CD14-positive monocyte (primary cell): ENCODE measurements at regions not wholly inside any gene's neighbourhood (a gene's known extent, or its start where the extent isn't known, plus 50 kb on each side); places are given as distances from the start of the nearest gene placed in this dataset.

ENCODE experiments used
- DNase-seq, 3 donors: peaks; one replicate each; pipeline ENCODE4 v3.0.0-alpha.2; 2011 to 2022
- H2AFZ ChIP-seq: 2 replicates; pipeline ENCODE4 v1.6.0; 2012; ENCODE audit warnings: mild to moderate bottlenecking, low read depth, low read length, inconsistent platforms; ENCODE audit not compliant: insufficient read depth, poor library complexity, severe bottlenecking
- H3K27ac ChIP-seq, 2 donors: 1 replicate in 1 of 2; 2 replicates in 1 of 2; pipeline ENCODE4 v1.5.1; 2012 to 2013; ENCODE audit warnings: low read length in 2 of 2, control low read depth in 1 of 2, inconsistent platforms in 1 of 2, low read depth in 1 of 2, mild to moderate bottlenecking in 1 of 2
- H3K27me3 ChIP-seq, 2 donors: one replicate each; pipeline versions ENCODE4 v1.6.0 to v1.6.1; 2011 to 2013; ENCODE audit warnings: low read length in 2 of 2; ENCODE audit not compliant: control insufficient read depth in 2 of 2, insufficient read depth in 2 of 2
- H3K36me3 ChIP-seq, 2 donors: replicated peaks in 1 of 2; 1 replicate in 1 of 2; 2 replicates in 1 of 2; pipeline versions ENCODE4 v1.5.1 to v1.6.1; 2012 to 2013; ENCODE audit warnings: low read length in 2 of 2, control low read depth in 1 of 2, inconsistent platforms in 1 of 2, mild to moderate bottlenecking in 1 of 2; ENCODE audit not compliant: insufficient read depth in 2 of 2, control insufficient read depth in 1 of 2
- H3K4me1 ChIP-seq, 2 donors: 1 replicate in 1 of 2; 2 replicates in 1 of 2; pipeline versions ENCODE4 v1.5.1 to v1.6.1; 2012 to 2013; ENCODE audit warnings: low read length in 2 of 2, control low read depth in 1 of 2, inconsistent platforms in 1 of 2, mild to moderate bottlenecking in 1 of 2, moderate library complexity in 1 of 2; ENCODE audit not compliant: insufficient read depth in 2 of 2, control insufficient read depth in 1 of 2
- H3K4me2 ChIP-seq: replicated peaks from 2 replicates; pipeline ENCODE3; 2012; ENCODE audit warnings: low read length, moderate library complexity, mild to moderate bottlenecking; ENCODE audit not compliant: poor library complexity, severe bottlenecking; ENCODE audit errors: extremely low read depth
- H3K4me3 ChIP-seq, 3 experiments: fragments of 200-600 bp in 1 of 3; sonication (generic) in 1 of 3; replicated peaks in 1 of 3; 1 replicate in 2 of 3; 2 replicates in 1 of 3; pipeline ENCODE4 v1.5.1; 2011 to 2013; ENCODE audit warnings: low read length in 3 of 3, mild to moderate bottlenecking in 3 of 3, control low read depth in 2 of 3, low read depth in 2 of 3, inconsistent platforms in 1 of 3, moderate library complexity in 1 of 3
- H3K79me2 ChIP-seq: 2 replicates; pipeline ENCODE4 v1.6.0; 2012; ENCODE audit warnings: mild to moderate bottlenecking, control low read depth, inconsistent platforms, low read length, moderate library complexity; ENCODE audit not compliant: insufficient read depth
- H3K9ac ChIP-seq: 2 replicates; pipeline ENCODE4 v1.6.0; 2017; ENCODE audit warnings: low read length, mild to moderate bottlenecking; ENCODE audit not compliant: insufficient read depth, poor library complexity, severe bottlenecking
- H3K9me3 ChIP-seq, 2 donors: replicated peaks in 1 of 2; 1 replicate in 1 of 2; 2 replicates in 1 of 2; pipeline versions ENCODE4 v1.5.1 to v1.6.1; 2012 to 2013; ENCODE audit warnings: low read length in 2 of 2, control low read depth in 1 of 2; ENCODE audit not compliant: control insufficient read depth in 1 of 2, insufficient read depth in 1 of 2
- H4K20me1 ChIP-seq: 2 replicates; pipeline ENCODE4 v1.6.0; 2012; ENCODE audit warnings: mild to moderate bottlenecking, low read length, control low read depth, moderate library complexity; ENCODE audit not compliant: insufficient read depth
- H3K27ac Mint-ChIP-seq, 7 donors: one replicate each; pipeline ENCODE4 v1.8.0; 2020; ENCODE audit warnings: mild to moderate bottlenecking in 7 of 7, mixed read lengths in 7 of 7, moderate library complexity in 6 of 7, inconsistent platforms in 2 of 7
- H3K27me3 Mint-ChIP-seq, 3 donors: one replicate each; pipeline ENCODE4 v1.8.0; 2021 to 2022; ENCODE audit warnings: low read depth in 3 of 3, mild to moderate bottlenecking in 3 of 3, mixed read lengths in 3 of 3, moderate library complexity in 3 of 3, inconsistent platforms in 1 of 3
- H3K36me3 Mint-ChIP-seq, 2 donors: one replicate each; pipeline ENCODE4 v1.8.0; 2020; ENCODE audit warnings: mixed read lengths in 2 of 2, inconsistent platforms in 1 of 2, mild to moderate bottlenecking in 1 of 2
- H3K4me1 Mint-ChIP-seq: one replicate; pipeline ENCODE4 v1.8.0; 2020; ENCODE audit warnings: mild to moderate bottlenecking, mixed read lengths
- H3K4me3 Mint-ChIP-seq, 2 donors: one replicate each; pipeline ENCODE4 v1.8.0; 2020; ENCODE audit warnings: mild to moderate bottlenecking in 2 of 2, mixed read lengths in 2 of 2, moderate library complexity in 1 of 2
- H3K9me3 Mint-ChIP-seq, 7 donors: one replicate each; pipeline ENCODE4 v1.8.0; 2020 to 2022; ENCODE audit warnings: mixed read lengths in 7 of 7, mild to moderate bottlenecking in 6 of 7, moderate library complexity in 6 of 7, inconsistent platforms in 2 of 7
- CTCF ChIP-seq: fragments of 200-600 bp; IDR thresholded peaks from one replicate; pipeline ENCODE4 v1.8.0; 2022; ENCODE audit warnings: antibody characterized with exemption, mild to moderate bottlenecking
- WGBS: methylation state at CpG from one replicate; pipeline ENCODE4 v1.1.5; 2013; ENCODE audit warnings: missing lambda C conversion rate; ENCODE audit not compliant: insufficient coverage; 5-methylcytosine and 5-hydroxymethylcytosine counted together
- intact Hi-C, 2 donors: fragments of 100-400 bp; cut with micrococcal nuclease; formaldehyde crosslinking; loops; one replicate each; pipeline versions ENCODE4 v1.15.0 to v1.15.1; 2023

- H3K36me3 Mint-ChIP-seq = no peaks in the 10 kb centered on the region
- H3K27ac Mint-ChIP-seq = no peak overlapping the region
- Histone ChIP-seq H3K36me3 (no peaks in the 10 kb centered on the region), H2AFZ (no peak overlapping the region), H3K27ac (no peak overlapping the region), H3K79me2 (no peaks in the 10 kb centered on the region), H3K4me2 (no peak overlapping the region), H4K20me1 (no peaks in the 10 kb centered on the region), H3K9ac (no peak overlapping the region), H3K4me1 (no peaks in the 10 kb centered on the region), H3K4me3 (no peak overlapping the region), H3K9me3 (no peaks in the 10 kb centered on the region), H3K27me3 (no peaks in the 10 kb centered on the region)
- no peak for DNase-seq
- intact Hi-C loops = no loop called here
- H3K4me3 Mint-ChIP-seq = no peak overlapping the region
- H3K27me3 Mint-ChIP-seq = peaks cover 19 to 37% (median 24%) of the 10 kb centered on the region in 3 donors
- no peak for TF ChIP-seq CTCF
- peaks cover 0 to 3% (median 0%) of the 10 kb centered on the region in 7 donors for H3K9me3 Mint-ChIP-seq
- H3K4me1 Mint-ChIP-seq = no peaks in the 10 kb centered on the region
- WGBS = 87% methylated on average over 5 of the region's 5 CpGs
These were observed 64.4 kb downstream of the HAPSTR1 start for GRCh38 chr16:9155871-9156270.

- peak in 1 of 3 donors; percentile 18 for DNase-seq
- H3K27me3 ChIP-seq = no peaks in the 10 kb centered on the region
- H3K79me2 ChIP-seq = no peaks in the 10 kb centered on the region
- no peaks in the 10 kb centered on the region for H3K36me3 Mint-ChIP-seq
- no peaks in the 10 kb centered on the region for H3K4me1 Mint-ChIP-seq
- H3K9ac ChIP-seq = no peak overlapping the region
- intact Hi-C loops = loop anchor here in 1 of 2 donors (10.0 kb wide), 1 partner anchor 1025 kb away; the partner anchor contains the start of gene GRIN2A
- no peak overlapping the region for H3K27ac Mint-ChIP-seq
- H3K27me3 Mint-ChIP-seq = peaks cover 7 to 25% (median 16%) of the 10 kb centered on the region in 3 donors
- H3K36me3 ChIP-seq = no peaks in the 10 kb centered on the region
- H3K4me3 Mint-ChIP-seq = no peak overlapping the region
- no peaks in the 10 kb centered on the region for H3K9me3 Mint-ChIP-seq
- H4K20me1 ChIP-seq = no peaks in the 10 kb centered on the region
- TF ChIP-seq CTCF = peak; percentile 48
- no peaks in the 10 kb centered on the region for H3K9me3 ChIP-seq
- H2AFZ ChIP-seq = no peak overlapping the region
- 7% methylated on average over 12 of the region's 15 CpGs for WGBS
- H3K4me3 ChIP-seq = no peak overlapping the region
- no peaks in the 10 kb centered on the region for H3K4me1 ChIP-seq
- no peak overlapping the region for H3K4me2 ChIP-seq
- no peak overlapping the region for H3K27ac ChIP-seq
These were observed 68.6 kb downstream of the HAPSTR1 start for GRCh38 chr16:9159839-9160550.
